NCI-H1417 treated with DMSO at 0.1 percent for 48 hours (cell line): ENCODE measurements at regions not wholly inside any gene's neighbourhood (a gene's known extent, or its start where the extent isn't known, plus 50 kb on each side); places are given as distances from the start of the nearest gene placed in this dataset.

Experiments used
- DNase-seq: peaks from one replicate; lab custom pipeline; 2025; lab: John Stamatoyannopoulos, UW

GRCh38 chr4:111666826-111667360 is 478.4 kb upstream of the FAM241A start:
- DNase-seq: no peak

GRCh38 chr4:111671756-111672155 is 473.5 kb upstream of the FAM241A start:
- no peak for DNase-seq

- no peak for DNase-seq
Measured at GRCh38 chr4:111675746-111676145, 469.5 kb upstream of the FAM241A start.

GRCh38 chr4:111676533-111676932 is 468.7 kb upstream of the FAM241A start:
- DNase-seq: no peak

- DNase-seq: no peak
Measured at GRCh38 chr4:111678479-111678878, 466.8 kb upstream of the FAM241A start.

GRCh38 chr4:111678908-111679307 is 466.3 kb upstream of the FAM241A start:
- no peak for DNase-seq

- DNase-seq: no peak
Measured at GRCh38 chr4:111681270-111681669, 464.0 kb upstream of the FAM241A start.

GRCh38 chr4:111681751-111682150 is 463.5 kb upstream of the FAM241A start:
- DNase-seq: no peak

GRCh38 chr4:111685205-111685604 is 460.0 kb upstream of the FAM241A start:
- DNase-seq: no peak

- no peak for DNase-seq
Measured at GRCh38 chr4:111689214-111689613, 456.0 kb upstream of the FAM241A start.

- no peak for DNase-seq
Measured at GRCh38 chr4:111689731-111690130, 455.5 kb upstream of the FAM241A start.

GRCh38 chr4:111693758-111694157 is 451.5 kb upstream of the FAM241A start:
- no peak for DNase-seq

- DNase-seq: no peak
Measured at GRCh38 chr4:111695677-111696076, 449.6 kb upstream of the FAM241A start.

- DNase-seq: no peak
Measured at GRCh38 chr4:111696505-111696904, 448.7 kb upstream of the FAM241A start.

GRCh38 chr4:111697176-111697942 is 447.9 kb upstream of the FAM241A start:
- no peak for DNase-seq

GRCh38 chr4:111698361-111698760 is 446.9 kb upstream of the FAM241A start:
- DNase-seq: no peak

- DNase-seq: no peak
Measured at GRCh38 chr4:111699165-111699564, 446.1 kb upstream of the FAM241A start.

GRCh38 chr4:111701102-111701501 is 444.2 kb upstream of the FAM241A start:
- DNase-seq: no peak

- no peak for DNase-seq
Measured at GRCh38 chr4:111707491-111707890, 437.8 kb upstream of the FAM241A start.

GRCh38 chr4:111712093-111712677 is 433.1 kb upstream of the FAM241A start:
- peak; percentile 24 for DNase-seq

- no peak for DNase-seq
Measured at GRCh38 chr4:111713276-111713675, 432.0 kb upstream of the FAM241A start.

GRCh38 chr4:111717921-111718320 is 427.3 kb upstream of the FAM241A start:
- DNase-seq: no peak

GRCh38 chr4:111718763-111719559 is 426.3 kb upstream of the FAM241A start:
- no peak for DNase-seq
